Progenitor cell of endocrine pancreas (in vitro differentiated cells): ENCODE measurements at regions not wholly inside any gene's neighbourhood (a gene's known extent, or its start where the extent isn't known, plus 50 kb on each side); places are given as distances from the start of the nearest gene placed in this dataset.

ENCODE experiments used
- DNase-seq: peaks from one replicate; pipeline ENCODE4 v3.0.0; 2021; ENCODE audit warnings: low spot score; ENCODE audit not compliant: unreplicated experiment
- H3K27ac Mint-ChIP-seq: 2 replicates; pipeline ENCODE4 v1.8.0; 2021; ENCODE audit warnings: mild to moderate bottlenecking, moderate library complexity, mixed read lengths
- H3K27me3 Mint-ChIP-seq: 2 replicates; pipeline ENCODE4 v1.8.0; 2021; ENCODE audit warnings: mixed read lengths
- H3K36me3 Mint-ChIP-seq: 2 replicates; pipeline ENCODE4 v1.8.0; 2022; ENCODE audit warnings: mixed read lengths; ENCODE audit not compliant: insufficient read depth
- H3K4me1 Mint-ChIP-seq: 2 replicates; pipeline ENCODE4 v1.8.0; 2021; ENCODE audit warnings: low read depth, mixed read lengths
- H3K4me3 Mint-ChIP-seq: 2 replicates; pipeline ENCODE4 v1.8.0; 2021; ENCODE audit warnings: low read depth, mild to moderate bottlenecking, moderate library complexity, mixed read lengths
- H3K9me3 Mint-ChIP-seq: 2 replicates; pipeline ENCODE4 v1.8.0; 2021; ENCODE audit warnings: low read depth, mixed read lengths
- TF ChIP-seq, protein P1 (sequence below): fragments of 200-600 bp; sonication (generic); IDR thresholded peaks from one replicate; pipeline ENCODE4 v1.5.0; 2021; ENCODE audit warnings: antibody characterized with exemption, mild to moderate bottlenecking; ENCODE audit not compliant: unreplicated experiment

DNA sequence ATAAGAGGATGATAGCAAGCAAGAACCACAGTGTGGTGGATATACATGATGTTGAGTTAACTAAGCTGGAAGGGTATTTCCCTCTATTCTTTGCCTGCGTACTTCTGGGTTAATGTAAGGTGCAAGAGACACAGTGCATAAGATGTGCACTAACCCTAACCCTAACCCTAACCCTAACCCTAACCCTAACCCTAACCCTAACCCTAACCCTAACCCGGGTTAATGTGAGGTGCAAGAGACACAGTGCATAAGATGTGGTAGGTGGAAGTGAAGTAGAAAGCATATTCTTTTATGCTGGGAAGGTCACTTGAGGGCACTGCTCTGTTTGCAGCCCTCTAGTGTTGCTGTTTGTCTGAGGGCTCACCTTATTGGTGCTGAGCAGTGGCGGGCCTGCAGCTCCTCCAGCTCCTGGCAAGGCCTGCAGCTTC, 181.5 kb upstream of the ITGA4 start:
- Mint-ChIP-seq H3K4me3 (no peak overlapping the region), H3K27me3 (no peaks in the 10 kb centered on the region), H3K36me3 (no peaks in the 10 kb centered on the region), H3K4me1 (peaks cover 5% of the 10 kb centered on the region), H3K9me3 (no peaks in the 10 kb centered on the region), H3K27ac (no peak overlapping the region)
- no peak for DNase-seq
- TF ChIP-seq, protein P1, sequence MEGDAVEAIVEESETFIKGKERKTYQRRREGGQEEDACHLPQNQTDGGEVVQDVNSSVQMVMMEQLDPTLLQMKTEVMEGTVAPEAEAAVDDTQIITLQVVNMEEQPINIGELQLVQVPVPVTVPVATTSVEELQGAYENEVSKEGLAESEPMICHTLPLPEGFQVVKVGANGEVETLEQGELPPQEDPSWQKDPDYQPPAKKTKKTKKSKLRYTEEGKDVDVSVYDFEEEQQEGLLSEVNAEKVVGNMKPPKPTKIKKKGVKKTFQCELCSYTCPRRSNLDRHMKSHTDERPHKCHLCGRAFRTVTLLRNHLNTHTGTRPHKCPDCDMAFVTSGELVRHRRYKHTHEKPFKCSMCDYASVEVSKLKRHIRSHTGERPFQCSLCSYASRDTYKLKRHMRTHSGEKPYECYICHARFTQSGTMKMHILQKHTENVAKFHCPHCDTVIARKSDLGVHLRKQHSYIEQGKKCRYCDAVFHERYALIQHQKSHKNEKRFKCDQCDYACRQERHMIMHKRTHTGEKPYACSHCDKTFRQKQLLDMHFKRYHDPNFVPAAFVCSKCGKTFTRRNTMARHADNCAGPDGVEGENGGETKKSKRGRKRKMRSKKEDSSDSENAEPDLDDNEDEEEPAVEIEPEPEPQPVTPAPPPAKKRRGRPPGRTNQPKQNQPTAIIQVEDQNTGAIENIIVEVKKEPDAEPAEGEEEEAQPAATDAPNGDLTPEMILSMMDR: no peak

DNA sequence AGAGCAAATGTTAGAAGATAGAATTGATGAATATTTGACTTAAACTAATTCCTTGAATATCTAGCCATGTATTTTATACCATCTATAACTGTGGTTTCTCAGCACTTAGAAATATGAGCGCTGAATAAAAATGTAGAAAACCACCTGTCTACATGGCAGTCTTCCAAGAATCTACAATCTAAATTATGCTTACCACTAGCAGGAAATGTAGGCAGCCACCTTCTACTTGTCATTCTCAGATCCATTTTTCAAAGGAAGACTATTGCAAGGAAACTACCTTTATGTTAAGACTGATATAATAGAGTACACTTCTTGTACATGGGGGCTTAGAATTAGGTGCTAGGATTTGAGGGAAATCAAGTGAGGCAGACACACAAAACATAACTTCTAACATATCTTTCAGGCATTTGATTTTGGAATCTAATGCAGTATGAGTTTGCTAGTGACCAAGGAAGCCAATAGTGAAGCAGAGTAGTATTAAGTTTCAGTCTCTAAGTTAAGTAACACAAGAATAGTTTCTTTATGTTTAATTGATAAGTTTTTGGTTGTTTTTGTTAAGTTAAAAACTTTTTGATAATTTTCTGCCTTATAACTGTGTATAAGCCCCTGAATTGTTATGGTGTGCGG, 175.9 kb upstream of the ITGA4 start:
- Mint-ChIP-seq H3K4me1 (peaks cover 5% of the 10 kb centered on the region), H3K27ac (no peak overlapping the region), H3K9me3 (no peaks in the 10 kb centered on the region), H3K4me3 (no peak overlapping the region), H3K36me3 (no peaks in the 10 kb centered on the region), H3K27me3 (peaks cover 9% of the 10 kb centered on the region)
- no peak for DNase-seq
- TF ChIP-seq, protein P1: no peak

DNA sequence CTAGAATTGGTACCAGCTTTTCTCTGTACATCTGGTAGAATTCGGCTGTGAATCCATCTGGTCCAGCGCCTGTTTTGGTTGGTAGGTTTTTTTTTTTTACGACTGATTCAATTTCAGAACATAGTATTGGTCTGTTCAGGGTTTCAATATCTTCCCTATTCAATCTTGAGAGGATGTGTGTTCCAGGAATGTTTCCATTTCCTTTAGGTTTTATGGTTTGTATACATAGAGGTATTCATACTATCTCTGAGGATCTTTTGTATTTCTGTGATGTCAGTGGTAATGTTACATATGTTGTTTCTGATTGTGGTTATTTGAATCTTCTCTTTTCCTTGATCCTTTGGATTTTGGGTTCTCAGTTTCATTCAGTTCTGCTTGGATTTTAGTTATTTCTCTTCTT, 172.1 kb upstream of the ITGA4 start:
- Mint-ChIP-seq H3K4me1 (peaks cover 7% of the 10 kb centered on the region), H3K9me3 (no peaks in the 10 kb centered on the region), H3K4me3 (no peak overlapping the region), H3K27ac (no peak overlapping the region), H3K36me3 (no peaks in the 10 kb centered on the region), H3K27me3 (peaks cover 9% of the 10 kb centered on the region)
- DNase-seq: no peak
- TF ChIP-seq, protein P1: no peak

DNA sequence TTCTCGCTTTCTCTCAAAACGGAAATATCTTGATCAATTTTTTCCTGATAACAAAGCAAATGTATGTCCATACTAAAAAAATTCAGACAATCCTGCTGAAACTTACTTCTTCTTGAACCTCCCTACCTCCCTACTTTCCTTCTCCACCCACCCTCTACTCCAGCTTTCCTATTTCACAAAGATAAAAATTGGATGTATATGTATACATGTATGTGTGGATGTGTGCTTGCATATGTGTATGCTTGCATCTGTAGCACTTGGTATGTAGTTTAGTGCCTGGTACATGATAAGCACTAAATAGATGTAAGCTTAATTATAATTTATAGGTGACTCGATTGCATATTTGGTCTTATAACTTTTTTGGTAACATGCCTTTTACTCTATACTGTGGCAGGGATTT, 167.5 kb upstream of the ITGA4 start:
- Mint-ChIP-seq H3K27me3 (peaks cover 11% of the 10 kb centered on the region), H3K4me3 (no peak overlapping the region), H3K27ac (no peak overlapping the region), H3K4me1 (peaks cover 8% of the 10 kb centered on the region), H3K9me3 (no peaks in the 10 kb centered on the region), H3K36me3 (no peaks in the 10 kb centered on the region)
- TF ChIP-seq, protein P1: no peak
- DNase-seq: no peak

DNA sequence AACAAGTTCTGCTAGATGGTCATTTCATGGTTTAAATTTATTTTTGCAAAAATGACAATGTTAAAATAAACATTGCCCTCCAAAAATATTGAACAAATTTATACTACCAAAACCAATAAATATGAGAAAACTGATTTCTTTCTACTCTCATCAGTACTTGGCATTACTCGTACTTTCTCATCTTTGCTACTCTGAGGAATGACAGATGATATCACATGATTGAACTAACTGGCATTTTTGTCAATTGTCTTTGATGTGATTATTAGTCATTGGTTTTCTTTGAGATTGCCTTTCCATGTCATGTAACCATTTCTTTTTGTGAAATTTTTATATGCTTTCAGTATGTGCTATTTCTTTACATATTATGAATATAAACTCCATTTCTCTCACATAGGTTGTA, 167.0 kb upstream of the ITGA4 start:
- H3K9me3 Mint-ChIP-seq: no peaks in the 10 kb centered on the region
- peaks cover 8% of the 10 kb centered on the region for H3K27me3 Mint-ChIP-seq
- H3K27ac Mint-ChIP-seq: no peak overlapping the region
- H3K4me1 Mint-ChIP-seq: peaks cover 8% of the 10 kb centered on the region
- TF ChIP-seq, protein P1: no peak
- H3K4me3 Mint-ChIP-seq: no peak overlapping the region
- no peaks in the 10 kb centered on the region for H3K36me3 Mint-ChIP-seq
- DNase-seq: no peak
